SK-N-SH treated with all-trans-retinoic acid at 6 μM for 48 hours (cell line): ENCODE measurements at regions not wholly inside any gene's neighbourhood (a gene's known extent, or its start where the extent isn't known, plus 50 kb on each side); places are given as distances from the start of the nearest gene placed in this dataset.

Experiments used
- ATAC-seq: fragments of 200-7000 bp; cut with Tn5 transposase; 3 replicates; pipeline ENCODE4 v1.9.1; 2020; ENCODE audit warnings: mild to moderate bottlenecking, moderate library complexity
- ARNTL ChIP-seq: fragments of 450-650 bp; formaldehyde crosslinking; IDR thresholded peaks from 2 replicates; pipeline ENCODE4 v1.5.0; 2020; ENCODE audit warnings: low read depth, mild to moderate bottlenecking, moderate library complexity, borderline replicate concordance
- CSDC2 ChIP-seq: fragments of 250-450 bp; sonication (Bioruptor Pico); IDR thresholded peaks from 2 replicates; pipeline ENCODE4 v1.5.0; 2020; ENCODE audit warnings: mild to moderate bottlenecking, moderate library complexity
- ESRRG ChIP-seq: fragments of 250-450 bp; sonication (Bioruptor Pico); IDR thresholded peaks from 2 replicates; pipeline ENCODE4 v1.6.1; 2021; ENCODE audit warnings: mild to moderate bottlenecking
- ISL1 ChIP-seq: fragments of 250-450 bp; sonication (Bioruptor Pico); IDR thresholded peaks from 2 replicates; pipeline ENCODE4 v2.1.2; 2022; ENCODE audit warnings: mild to moderate bottlenecking, moderate library complexity
- OSR1 ChIP-seq: fragments of 250-450 bp; sonication (Bioruptor Pico); IDR thresholded peaks from 2 replicates; pipeline ENCODE4 v1.8.0; 2022; ENCODE audit warnings: moderate library complexity, mild to moderate bottlenecking, inconsistent platforms
- PPARA ChIP-seq: fragments of 250-450 bp; sonication (Bioruptor Pico); IDR thresholded peaks from 2 replicates; pipeline ENCODE4 v1.5.0; 2020; ENCODE audit warnings: mild to moderate bottlenecking, borderline replicate concordance
- RARB ChIP-seq: fragments of 250-450 bp; sonication (Bioruptor Pico); IDR thresholded peaks from 2 replicates; pipeline ENCODE4 v1.8.0; 2021; ENCODE audit warnings: mild to moderate bottlenecking, moderate library complexity
- SNAI2 ChIP-seq: fragments of 250-450 bp; sonication (Bioruptor Pico); IDR thresholded peaks from 2 replicates; pipeline ENCODE4 v1.5.0; 2020; ENCODE audit warnings: mild to moderate bottlenecking, moderate library complexity
- TCF4 ChIP-seq: fragments of 250-450 bp; sonication (Bioruptor Pico); IDR thresholded peaks from 2 replicates; pipeline ENCODE4 v1.8.0; 2021; ENCODE audit warnings: mild to moderate bottlenecking, moderate library complexity, borderline replicate concordance
- TOX ChIP-seq: fragments of 250-450 bp; sonication (Bioruptor Pico); IDR thresholded peaks from 2 replicates; pipeline ENCODE4 v1.8.0; 2021; ENCODE audit warnings: mild to moderate bottlenecking, moderate library complexity, borderline replicate concordance
- TSHZ2 ChIP-seq: fragments of 250-450 bp; sonication (Bioruptor Pico); IDR thresholded peaks from 2 replicates; pipeline ENCODE4 v1.5.0; 2020; ENCODE audit warnings: mild to moderate bottlenecking, moderate library complexity
- ZC3H10 ChIP-seq: fragments of 250-450 bp; sonication (Bioruptor Pico); IDR thresholded peaks from 2 replicates; pipeline ENCODE4 v1.5.1; 2021; ENCODE audit warnings: mild to moderate bottlenecking, moderate library complexity
- ZFP30 ChIP-seq: fragments of 450-650 bp; formaldehyde crosslinking; IDR thresholded peaks from 2 replicates; pipeline ENCODE4 v1.5.0; 2022; ENCODE audit warnings: mild to moderate bottlenecking, moderate library complexity
- ZNF8 ChIP-seq: fragments of 450-650 bp; formaldehyde crosslinking; IDR thresholded peaks from 2 replicates; pipeline ENCODE4 v1.5.0; 2020; ENCODE audit warnings: mild to moderate bottlenecking, moderate library complexity
- TF ChIP-seq, protein P1 (sequence below): fragments of 250-450 bp; sonication (Bioruptor Pico); IDR thresholded peaks from 2 replicates; pipeline ENCODE4 v1.5.1; 2020; ENCODE audit warnings: low read depth, mild to moderate bottlenecking, moderate library complexity
- TF ChIP-seq, protein P2 (sequence below): fragments of 250-450 bp; sonication (Bioruptor Pico); IDR thresholded peaks from 2 replicates; pipeline ENCODE4 v1.5.1; 2021; ENCODE audit warnings: mild to moderate bottlenecking, moderate library complexity
- TF ChIP-seq, protein P3 (sequence below): fragments of 250-450 bp; sonication (Bioruptor Pico); IDR thresholded peaks from 2 replicates; pipeline ENCODE4 v1.8.0; 2021; ENCODE audit warnings: low read depth, mild to moderate bottlenecking, moderate library complexity, borderline replicate concordance
- TF ChIP-seq, protein P4 (sequence below): fragments of 250-450 bp; sonication (Bioruptor Pico); IDR thresholded peaks from 2 replicates; pipeline ENCODE4 v1.8.0; 2020; ENCODE audit warnings: mild to moderate bottlenecking, moderate library complexity, borderline replicate concordance

GRCh38 chr4:52202931-52203330 is 151.8 kb downstream of the SPATA18 start:
- ATAC-seq = no peak
- TF ChIP-seq OSR1 (CRISPR knock-in tag) (no peak), ESRRG (no peak), TSHZ2 (CRISPR knock-in tag) (no peak), ZFP30 (CRISPR knock-in tag) (no peak), TCF4 (CRISPR knock-in tag) (no peak), ARNTL (CRISPR knock-in tag) (no peak), ZNF8 (CRISPR knock-in tag) (no peak), CSDC2 (CRISPR knock-in tag) (no peak)
- TF ChIP-seq, protein P1, sequence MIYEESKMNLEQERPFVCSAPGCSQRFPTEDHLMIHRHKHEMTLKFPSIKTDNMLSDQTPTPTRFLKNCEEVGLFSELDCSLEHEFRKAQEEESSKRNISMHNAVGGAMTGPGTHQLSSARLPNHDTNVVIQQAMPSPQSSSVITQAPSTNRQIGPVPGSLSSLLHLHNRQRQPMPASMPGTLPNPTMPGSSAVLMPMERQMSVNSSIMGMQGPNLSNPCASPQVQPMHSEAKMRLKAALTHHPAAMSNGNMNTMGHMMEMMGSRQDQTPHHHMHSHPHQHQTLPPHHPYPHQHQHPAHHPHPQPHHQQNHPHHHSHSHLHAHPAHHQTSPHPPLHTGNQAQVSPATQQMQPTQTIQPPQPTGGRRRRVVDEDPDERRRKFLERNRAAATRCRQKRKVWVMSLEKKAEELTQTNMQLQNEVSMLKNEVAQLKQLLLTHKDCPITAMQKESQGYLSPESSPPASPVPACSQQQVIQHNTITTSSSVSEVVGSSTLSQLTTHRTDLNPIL (CRISPR knock-in tag) = no peak
- TF ChIP-seq, protein P2, sequence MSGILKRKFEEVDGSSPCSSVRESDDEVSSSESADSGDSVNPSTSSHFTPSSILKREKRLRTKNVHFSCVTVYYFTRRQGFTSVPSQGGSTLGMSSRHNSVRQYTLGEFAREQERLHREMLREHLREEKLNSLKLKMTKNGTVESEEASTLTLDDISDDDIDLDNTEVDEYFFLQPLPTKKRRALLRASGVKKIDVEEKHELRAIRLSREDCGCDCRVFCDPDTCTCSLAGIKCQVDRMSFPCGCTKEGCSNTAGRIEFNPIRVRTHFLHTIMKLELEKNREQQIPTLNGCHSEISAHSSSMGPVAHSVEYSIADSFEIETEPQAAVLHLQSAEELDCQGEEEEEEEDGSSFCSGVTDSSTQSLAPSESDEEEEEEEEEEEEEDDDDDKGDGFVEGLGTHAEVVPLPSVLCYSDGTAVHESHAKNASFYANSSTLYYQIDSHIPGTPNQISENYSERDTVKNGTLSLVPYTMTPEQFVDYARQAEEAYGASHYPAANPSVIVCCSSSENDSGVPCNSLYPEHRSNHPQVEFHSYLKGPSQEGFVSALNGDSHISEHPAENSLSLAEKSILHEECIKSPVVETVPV = no peak

DNA sequence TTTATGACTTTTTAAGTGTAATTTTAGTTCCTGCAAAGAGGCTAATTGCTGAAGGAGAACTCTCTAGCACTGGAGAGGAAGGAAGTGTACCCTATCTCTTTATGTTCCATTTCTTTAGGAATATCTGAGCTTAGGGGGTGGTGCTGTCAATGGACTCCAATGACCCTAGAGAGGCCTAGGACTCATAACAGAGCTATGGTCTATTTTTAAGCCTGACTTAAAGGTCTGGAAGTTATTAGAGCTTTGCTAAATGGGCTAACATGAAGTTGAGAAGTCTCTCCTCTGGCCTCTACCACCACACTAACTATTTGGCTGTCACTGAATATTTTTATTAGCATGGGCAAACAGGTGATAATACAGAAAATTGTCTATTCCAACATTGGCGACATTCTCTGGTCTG is 152.2 kb downstream of the SPATA18 start:
- no peak for TF ChIP-seq OSR1 (CRISPR knock-in tag)
- TF ChIP-seq ZFP30 (CRISPR knock-in tag) = no peak
- TF ChIP-seq ESRRG = no peak
- TF ChIP-seq RARB (CRISPR knock-in tag) = no peak
- TF ChIP-seq, protein P3, sequence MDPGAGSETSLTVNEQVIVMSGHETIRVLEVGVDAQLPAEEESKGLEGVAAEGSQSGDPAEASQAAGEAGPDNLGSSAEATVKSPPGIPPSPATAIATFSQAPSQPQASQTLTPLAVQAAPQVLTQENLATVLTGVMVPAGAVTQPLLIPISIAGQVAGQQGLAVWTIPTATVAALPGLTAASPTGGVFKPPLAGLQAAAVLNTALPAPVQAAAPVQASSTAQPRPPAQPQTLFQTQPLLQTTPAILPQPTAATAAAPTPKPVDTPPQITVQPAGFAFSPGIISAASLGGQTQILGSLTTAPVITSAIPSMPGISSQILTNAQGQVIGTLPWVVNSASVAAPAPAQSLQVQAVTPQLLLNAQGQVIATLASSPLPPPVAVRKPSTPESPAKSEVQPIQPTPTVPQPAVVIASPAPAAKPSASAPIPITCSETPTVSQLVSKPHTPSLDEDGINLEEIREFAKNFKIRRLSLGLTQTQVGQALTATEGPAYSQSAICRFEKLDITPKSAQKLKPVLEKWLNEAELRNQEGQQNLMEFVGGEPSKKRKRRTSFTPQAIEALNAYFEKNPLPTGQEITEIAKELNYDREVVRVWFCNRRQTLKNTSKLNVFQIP (CRISPR knock-in tag) = no peak
- TF ChIP-seq ARNTL (CRISPR knock-in tag) = no peak
- TF ChIP-seq, protein P1 (CRISPR knock-in tag) = no peak
- TF ChIP-seq TOX = no peak
- TF ChIP-seq CSDC2 (CRISPR knock-in tag) = no peak
- TF ChIP-seq PPARA = no peak
- no peak for TF ChIP-seq ISL1
- no peak for TF ChIP-seq ZC3H10 (CRISPR knock-in tag)
- TF ChIP-seq TSHZ2 (CRISPR knock-in tag) = no peak
- TF ChIP-seq SNAI2 (CRISPR knock-in tag) = no peak
- TF ChIP-seq, protein P4, sequence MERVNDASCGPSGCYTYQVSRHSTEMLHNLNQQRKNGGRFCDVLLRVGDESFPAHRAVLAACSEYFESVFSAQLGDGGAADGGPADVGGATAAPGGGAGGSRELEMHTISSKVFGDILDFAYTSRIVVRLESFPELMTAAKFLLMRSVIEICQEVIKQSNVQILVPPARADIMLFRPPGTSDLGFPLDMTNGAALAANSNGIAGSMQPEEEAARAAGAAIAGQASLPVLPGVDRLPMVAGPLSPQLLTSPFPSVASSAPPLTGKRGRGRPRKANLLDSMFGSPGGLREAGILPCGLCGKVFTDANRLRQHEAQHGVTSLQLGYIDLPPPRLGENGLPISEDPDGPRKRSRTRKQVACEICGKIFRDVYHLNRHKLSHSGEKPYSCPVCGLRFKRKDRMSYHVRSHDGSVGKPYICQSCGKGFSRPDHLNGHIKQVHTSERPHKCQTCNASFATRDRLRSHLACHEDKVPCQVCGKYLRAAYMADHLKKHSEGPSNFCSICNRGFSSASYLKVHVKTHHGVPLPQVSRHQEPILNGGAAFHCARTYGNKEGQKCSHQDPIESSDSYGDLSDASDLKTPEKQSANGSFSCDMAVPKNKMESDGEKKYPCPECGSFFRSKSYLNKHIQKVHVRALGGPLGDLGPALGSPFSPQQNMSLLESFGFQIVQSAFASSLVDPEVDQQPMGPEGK (CRISPR knock-in tag) = no peak
- TF ChIP-seq TCF4 (CRISPR knock-in tag) = no peak
- ATAC-seq = no peak
